Esophagus muscularis mucosa (tissue), 4 donors: ENCODE measurements at regions not wholly inside any gene's neighbourhood (a gene's known extent, or its start where the extent isn't known, plus 50 kb on each side); places are given as distances from the start of the nearest gene placed in this dataset.

Experiments used
- EP300 ChIP-seq: sonication (generic); formaldehyde crosslinking; IDR thresholded peaks from one replicate; pipeline ENCODE4 v1.6.1; 2017; ENCODE audit warnings: antibody characterized with exemption
- POLR2A ChIP-seq: fragments of 450-650 bp; IDR thresholded peaks from one replicate; pipeline ENCODE4 v1.6.1; 2017; ENCODE audit warnings: antibody characterized with exemption, moderate library complexity, mild to moderate bottlenecking, low read depth
- POLR2AphosphoS5 ChIP-seq, 2 donors: sonication (generic); formaldehyde crosslinking; IDR thresholded peaks; one replicate each; pipeline ENCODE4 v1.6.1; 2017; ENCODE audit warnings: antibody characterized with exemption in 2 of 2
- TF ChIP-seq, protein P1 (sequence below), 3 experiments: fragments of 200-600 bp in 2 of 3; fragments of 450-650 bp in 1 of 3; sonication (generic) in 2 of 3; IDR thresholded peaks; one replicate each; pipeline ENCODE4 v1.5.1; 2017 to 2019; ENCODE audit warnings: antibody characterized with exemption in 3 of 3, mild to moderate bottlenecking in 2 of 3, moderate library complexity in 1 of 3

GRCh38 chr22:49350441-49351121 is 477.1 kb downstream of the BRD1 start:
- TF ChIP-seq, protein P1, sequence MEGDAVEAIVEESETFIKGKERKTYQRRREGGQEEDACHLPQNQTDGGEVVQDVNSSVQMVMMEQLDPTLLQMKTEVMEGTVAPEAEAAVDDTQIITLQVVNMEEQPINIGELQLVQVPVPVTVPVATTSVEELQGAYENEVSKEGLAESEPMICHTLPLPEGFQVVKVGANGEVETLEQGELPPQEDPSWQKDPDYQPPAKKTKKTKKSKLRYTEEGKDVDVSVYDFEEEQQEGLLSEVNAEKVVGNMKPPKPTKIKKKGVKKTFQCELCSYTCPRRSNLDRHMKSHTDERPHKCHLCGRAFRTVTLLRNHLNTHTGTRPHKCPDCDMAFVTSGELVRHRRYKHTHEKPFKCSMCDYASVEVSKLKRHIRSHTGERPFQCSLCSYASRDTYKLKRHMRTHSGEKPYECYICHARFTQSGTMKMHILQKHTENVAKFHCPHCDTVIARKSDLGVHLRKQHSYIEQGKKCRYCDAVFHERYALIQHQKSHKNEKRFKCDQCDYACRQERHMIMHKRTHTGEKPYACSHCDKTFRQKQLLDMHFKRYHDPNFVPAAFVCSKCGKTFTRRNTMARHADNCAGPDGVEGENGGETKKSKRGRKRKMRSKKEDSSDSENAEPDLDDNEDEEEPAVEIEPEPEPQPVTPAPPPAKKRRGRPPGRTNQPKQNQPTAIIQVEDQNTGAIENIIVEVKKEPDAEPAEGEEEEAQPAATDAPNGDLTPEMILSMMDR (IDR thresholded peaks at IDR 0.05): no peak
- TF ChIP-seq POLR2A: no peak
- TF ChIP-seq EP300: no peak
- TF ChIP-seq POLR2AphosphoS5 (IDR thresholded peaks at IDR 0.05): no peak
